ENCODE measurements at regions not wholly inside any gene's neighbourhood (a gene's known extent, or its start where the extent isn't known, plus 50 kb on each side); places are given as distances from the start of the nearest gene placed in this dataset.

- no peak for DNase-seq
- no peak overlapping the region for H3K27ac ChIP-seq
- no peak for TF ChIP-seq CTCF (IDR thresholded peaks at IDR 0.05 in 4 of 5, conservative IDR thresholded peaks at IDR 0.05 in 1 of 5)
- no peak for TF ChIP-seq POLR2A (IDR thresholded peaks at IDR 0.05)
- H3K4me1 ChIP-seq, result no peaks in the 10 kb centered on the region
- ATAC-seq, result no peak
- H3K27me3 ChIP-seq, result no peaks in the 10 kb centered on the region
- no peaks in the 10 kb centered on the region for H3K9me3 ChIP-seq
- intact Hi-C loops (cut with DNase I; ENCODE audit: low total_unique reads), result no loop called here
- in situ Hi-C loops (cut with MboI; ENCODE audit: low sequenced_read_pairs in 4 of 4), result no loop called here
- H3K36me3 ChIP-seq, result no peaks in the 10 kb centered on the region
- H3K4me3 ChIP-seq, result no peak overlapping the region
Measured at GRCh38 chr2:77602771-77603170, 80.6 kb upstream of the LRRTM4 start.

DNA sequence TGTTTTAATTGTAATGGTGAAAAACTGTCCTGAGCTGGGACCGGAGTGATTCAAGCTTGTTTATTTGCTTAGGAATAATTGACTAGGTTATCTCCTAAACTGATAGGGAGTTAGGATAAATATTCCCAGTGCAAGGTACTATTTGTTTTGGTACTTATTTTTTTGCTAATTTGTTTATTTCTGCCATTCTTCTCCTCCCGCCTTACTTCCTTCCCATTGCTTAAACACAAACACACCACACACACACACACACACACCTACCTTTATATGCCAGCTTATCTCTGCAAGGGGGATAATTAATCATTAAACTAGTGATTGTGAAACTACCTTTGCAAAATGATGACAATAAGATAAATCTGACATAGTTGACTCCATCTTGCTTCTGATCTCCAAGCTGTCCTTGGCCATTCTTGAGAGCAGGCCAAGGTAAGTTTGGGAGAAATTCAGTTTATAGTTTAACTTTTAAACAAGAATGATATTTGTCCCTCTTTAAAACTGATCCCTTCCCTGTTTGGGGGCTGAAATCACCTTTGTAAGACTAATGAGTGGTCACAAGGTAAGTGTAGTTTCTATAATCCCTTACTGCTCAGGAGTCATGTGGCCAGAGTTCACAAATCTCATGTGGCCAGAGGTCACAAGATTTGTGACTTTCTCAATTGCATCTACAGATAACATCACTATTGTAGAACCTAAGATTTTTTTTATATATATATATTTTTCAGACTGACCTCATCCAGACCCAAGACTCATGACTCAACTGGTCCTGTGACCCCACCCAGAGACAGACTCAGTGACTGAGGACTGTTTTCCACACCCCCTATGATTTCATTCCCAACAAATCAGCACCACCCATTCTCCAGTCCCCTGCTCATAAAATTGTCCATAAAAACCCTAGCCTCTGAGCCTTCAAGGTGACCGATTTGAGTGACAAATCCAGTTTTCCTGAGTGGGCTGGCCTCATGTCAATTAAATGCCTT lies 83.1 kb upstream of the LRRTM4 start:
- intact Hi-C loops (cut with DNase I; ENCODE audit: low total_unique reads), result no loop called here

GRCh38 chr2:77608510-77608909 lies 86.3 kb upstream of the LRRTM4 start:
- in situ Hi-C loops (cut with MboI; ENCODE audit: low sequenced_read_pairs in 4 of 4), result no loop called here
- Histone ChIP-seq H3K27ac (no peak overlapping the region), H3K4me1 (no peaks in the 10 kb centered on the region), H3K9me3 (no peaks in the 10 kb centered on the region), H3K36me3 (no peaks in the 10 kb centered on the region), H3K27me3 (no peaks in the 10 kb centered on the region), H3K4me3 (no peak overlapping the region)
- TF ChIP-seq POLR2A (IDR thresholded peaks at IDR 0.05) (no peak), CTCF (IDR thresholded peaks at IDR 0.05 in 4 of 5, conservative IDR thresholded peaks at IDR 0.05 in 1 of 5) (no peak)
- DNase-seq (no peak), ATAC-seq (no peak)
- intact Hi-C loops (cut with DNase I; ENCODE audit: low total_unique reads), result no loop called here

More for the DNA sequence above, 83.1 kb upstream of the LRRTM4 start:
- Histone ChIP-seq H3K27me3 (no peaks in the 10 kb centered on the region), H3K4me3 (no peak overlapping the region), H3K27ac (no peak overlapping the region), H3K36me3 (no peaks in the 10 kb centered on the region), H3K4me1 (no peaks in the 10 kb centered on the region), H3K9me3 (no peaks in the 10 kb centered on the region)
- TF ChIP-seq CTCF (IDR thresholded peaks at IDR 0.05 in 4 of 5, conservative IDR thresholded peaks at IDR 0.05 in 1 of 5) (no peak), POLR2A (IDR thresholded peaks at IDR 0.05) (no peak)
- no peak for DNase-seq
- in situ Hi-C loops (cut with MboI; ENCODE audit: low sequenced_read_pairs in 4 of 4), result no loop called here
- no peak for ATAC-seq

DNA sequence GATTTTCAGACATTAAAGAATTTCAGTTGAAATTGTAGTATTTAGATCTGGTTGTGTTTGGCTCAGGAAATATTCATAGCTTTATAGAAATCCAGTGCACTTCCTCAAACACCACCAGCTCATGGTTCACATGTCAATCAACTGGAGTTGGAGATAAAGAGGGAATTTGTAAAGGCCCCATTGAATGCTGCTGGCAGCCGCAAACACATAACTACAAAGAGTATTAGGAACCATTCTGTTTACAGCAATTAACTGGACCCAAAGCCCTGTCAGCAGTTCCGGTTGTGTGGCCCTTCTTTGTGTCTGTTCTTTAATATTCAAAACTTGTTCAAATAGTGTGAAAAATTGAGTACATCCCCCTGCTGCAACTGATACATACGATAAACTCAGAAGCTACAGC lies 107.4 kb upstream of the LRRTM4 start:
- intact Hi-C loops (cut with DNase I; ENCODE audit: low total_unique reads), result no loop called here

More for the DNA sequence above, 107.4 kb upstream of the LRRTM4 start:
- DNase-seq (no peak), ATAC-seq (no peak)
- TF ChIP-seq POLR2A (IDR thresholded peaks at IDR 0.05) (no peak), CTCF (IDR thresholded peaks at IDR 0.05 in 4 of 5, conservative IDR thresholded peaks at IDR 0.05 in 1 of 5) (no peak)
- Histone ChIP-seq H3K27ac (no peak overlapping the region), H3K36me3 (no peaks in the 10 kb centered on the region), H3K9me3 (no peaks in the 10 kb centered on the region), H3K4me1 (no peaks in the 10 kb centered on the region), H3K27me3 (no peaks in the 10 kb centered on the region), H3K4me3 (no peak overlapping the region)
- in situ Hi-C loops (cut with MboI; ENCODE audit: low sequenced_read_pairs in 4 of 4), result no loop called here
